ENCODE measurements at regions not wholly inside any gene's neighbourhood (a gene's known extent, or its start where the extent isn't known, plus 50 kb on each side); places are given as distances from the start of the nearest gene placed in this dataset.

DNA sequence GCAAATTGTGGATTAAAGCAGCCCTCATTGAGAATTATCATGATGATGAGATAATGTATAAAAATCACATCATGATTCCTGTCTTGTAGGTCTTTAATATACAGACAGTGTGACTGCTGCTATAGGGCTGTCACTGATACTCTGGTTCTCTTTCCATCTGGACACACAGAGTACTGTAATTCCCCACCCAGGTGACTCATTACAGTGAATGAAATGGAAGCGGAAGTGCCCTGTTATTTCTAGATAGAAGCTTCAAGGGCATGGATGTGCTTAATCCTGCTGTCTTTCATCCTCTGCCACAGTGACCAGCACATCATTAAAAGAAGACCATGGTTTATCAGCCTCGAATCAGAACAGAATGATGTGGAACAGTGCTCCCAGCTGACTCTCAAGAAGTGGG is 1234.0 kb downstream of the SORCS3 start:
- in situ Hi-C loops (cut with HindIII; ENCODE audit: low pct_unique_long_range_greater_than_20kb, low sequenced_read_pairs) = no loop called here
- TF ChIP-seq JUND (IDR thresholded peaks at IDR 0.05; ENCODE audit: low read depth) = no peak
- DNase-seq (ENCODE audit: low read depth in 1 of 2, low spot score in 1 of 2) = no peak

DNA sequence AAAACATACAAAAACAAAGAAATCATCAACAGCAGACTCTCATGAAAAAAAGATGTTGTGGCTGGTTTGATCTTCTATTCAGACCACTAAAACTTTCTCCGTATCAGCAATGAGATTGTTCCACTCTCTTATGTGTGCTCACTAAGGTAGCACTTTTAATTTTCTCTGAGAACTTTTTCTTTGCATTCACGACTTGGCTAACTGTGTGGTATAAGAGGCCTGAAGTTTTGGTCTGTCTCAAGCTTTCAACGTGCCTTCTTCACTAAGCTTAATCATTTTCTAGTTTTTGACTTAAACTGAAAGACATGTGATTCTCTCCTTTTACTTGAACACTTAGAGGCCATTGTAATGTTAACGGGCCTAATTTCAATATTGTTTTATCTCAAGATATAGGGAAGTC is 1231.6 kb downstream of the SORCS3 start:
- no peak for TF ChIP-seq JUND (IDR thresholded peaks at IDR 0.05; ENCODE audit: low read depth)
- in situ Hi-C loops (cut with HindIII; ENCODE audit: low pct_unique_long_range_greater_than_20kb, low sequenced_read_pairs) = no loop called here
- DNase-seq (ENCODE audit: low read depth in 1 of 2, low spot score in 1 of 2) = no peak

DNA sequence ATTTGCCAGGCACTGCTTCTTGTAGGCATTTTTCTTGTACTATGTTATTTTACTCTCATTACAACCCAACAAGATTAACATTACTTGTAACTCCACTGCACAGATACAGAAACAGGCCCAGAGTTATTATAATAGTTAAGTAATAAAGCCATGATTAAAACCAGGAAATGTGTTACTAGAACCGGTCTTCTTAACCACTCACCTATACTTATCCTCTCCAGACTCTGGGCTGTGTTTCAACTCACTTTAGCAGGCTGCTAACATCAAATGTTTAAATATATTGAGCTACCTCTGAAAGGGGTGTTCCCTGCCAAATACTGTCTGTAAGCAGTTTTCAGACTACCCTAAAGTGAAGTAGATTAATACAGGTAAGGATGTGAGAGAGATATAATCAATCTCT is 1227.8 kb downstream of the SORCS3 start:
- DNase-seq (ENCODE audit: low read depth in 1 of 2, low spot score in 1 of 2) = no peak
- TF ChIP-seq JUND (IDR thresholded peaks at IDR 0.05; ENCODE audit: low read depth) = no peak
- in situ Hi-C loops (cut with HindIII; ENCODE audit: low pct_unique_long_range_greater_than_20kb, low sequenced_read_pairs) = no loop called here

DNA sequence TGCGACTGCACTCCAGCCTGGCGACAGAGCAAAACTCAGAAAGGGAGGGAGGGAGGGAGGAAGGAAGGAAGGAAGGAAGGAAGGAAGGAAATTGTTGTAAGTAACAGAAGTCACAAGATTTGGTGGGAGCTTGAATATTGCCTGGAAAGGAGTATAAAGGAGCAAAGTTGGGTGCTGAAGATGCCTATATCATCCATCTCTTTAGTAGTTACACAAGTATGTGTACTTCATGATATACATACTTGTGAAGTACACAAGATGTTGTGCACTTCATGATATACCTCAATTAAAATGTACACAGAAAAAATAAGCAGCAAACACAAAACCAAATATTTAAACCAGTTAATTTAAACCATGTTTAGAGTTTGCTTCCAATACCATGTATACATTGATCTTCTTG is 1223.8 kb downstream of the SORCS3 start:
- no peak for TF ChIP-seq JUND (IDR thresholded peaks at IDR 0.05; ENCODE audit: low read depth)
- DNase-seq (ENCODE audit: low read depth in 1 of 2, low spot score in 1 of 2) = no peak
- in situ Hi-C loops (cut with HindIII; ENCODE audit: low pct_unique_long_range_greater_than_20kb, low sequenced_read_pairs) = no loop called here

DNA sequence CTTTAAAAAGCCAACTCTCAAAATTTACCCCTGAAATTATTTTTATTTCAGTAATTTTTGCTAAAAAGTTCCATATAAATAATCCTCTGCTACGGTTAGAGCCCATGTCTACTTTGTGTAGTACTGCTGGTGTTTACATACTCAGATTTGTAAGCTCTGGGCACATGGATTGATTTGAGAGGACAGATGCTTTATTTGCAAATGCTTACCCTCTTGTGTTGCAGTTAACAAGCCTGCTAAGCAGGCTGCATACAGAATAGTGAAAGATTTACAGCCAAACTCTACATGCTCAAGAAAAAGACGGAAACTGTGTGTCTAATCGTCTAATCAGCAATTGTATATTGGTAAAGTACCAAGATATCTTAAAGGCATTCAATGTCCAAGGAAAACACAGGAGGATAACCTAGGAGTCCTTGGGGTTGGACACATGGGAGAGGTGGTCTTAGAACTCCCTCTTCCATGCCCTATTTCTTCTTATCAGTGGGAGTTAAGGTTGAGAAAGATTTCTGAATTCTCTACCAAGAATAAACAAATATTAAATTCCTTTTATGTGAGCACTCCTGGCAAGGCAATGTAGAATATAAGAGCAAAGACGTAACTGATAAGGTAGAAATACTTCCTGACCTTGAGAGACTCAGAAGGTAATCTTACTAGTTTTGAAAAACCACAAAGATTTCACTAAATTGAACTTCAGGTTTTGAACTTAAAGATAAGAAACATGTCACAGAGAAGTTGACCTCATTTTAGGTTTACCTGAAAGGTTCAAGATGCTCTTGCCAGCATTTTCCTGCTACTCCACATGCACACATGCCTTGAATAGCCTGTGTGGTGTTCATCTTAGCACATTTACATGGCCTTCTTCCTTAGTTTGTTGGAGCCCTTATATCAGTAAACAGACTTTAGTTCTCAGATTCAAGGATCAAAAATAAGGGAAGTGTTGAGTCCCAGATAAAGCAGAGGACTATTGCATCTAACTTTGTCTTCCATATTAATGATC is 1216.5 kb downstream of the SORCS3 start:
- in situ Hi-C loops (cut with HindIII; ENCODE audit: low pct_unique_long_range_greater_than_20kb, low sequenced_read_pairs) = no loop called here
- DNase-seq (ENCODE audit: low read depth in 1 of 2, low spot score in 1 of 2) = no peak

DNA sequence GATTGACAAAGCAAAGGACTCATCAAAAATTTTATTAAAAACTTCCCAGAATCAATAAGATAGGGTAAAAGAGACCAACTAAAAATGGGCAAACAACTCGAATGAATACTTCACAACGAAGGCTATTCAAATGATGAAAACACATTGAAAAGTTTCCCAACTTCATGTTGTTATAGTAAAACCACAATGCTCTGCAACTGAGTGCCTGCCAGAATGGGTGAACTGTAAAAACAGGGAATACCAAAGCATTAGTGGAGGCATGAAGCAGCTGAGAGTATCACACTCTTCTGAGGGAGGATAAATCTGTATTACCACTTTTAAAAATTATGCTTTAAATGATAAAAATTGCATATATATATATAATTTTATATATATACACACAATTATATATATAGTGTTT is 1214.7 kb downstream of the SORCS3 start:
- in situ Hi-C loops (cut with HindIII; ENCODE audit: low pct_unique_long_range_greater_than_20kb, low sequenced_read_pairs) = no loop called here
- no peak for TF ChIP-seq JUND (IDR thresholded peaks at IDR 0.05; ENCODE audit: low read depth)
- no peak for DNase-seq (ENCODE audit: low read depth in 1 of 2, low spot score in 1 of 2)

More for the DNA sequence above, 1216.5 kb downstream of the SORCS3 start:
- TF ChIP-seq JUND (IDR thresholded peaks at IDR 0.05; ENCODE audit: low read depth) = no peak

DNA sequence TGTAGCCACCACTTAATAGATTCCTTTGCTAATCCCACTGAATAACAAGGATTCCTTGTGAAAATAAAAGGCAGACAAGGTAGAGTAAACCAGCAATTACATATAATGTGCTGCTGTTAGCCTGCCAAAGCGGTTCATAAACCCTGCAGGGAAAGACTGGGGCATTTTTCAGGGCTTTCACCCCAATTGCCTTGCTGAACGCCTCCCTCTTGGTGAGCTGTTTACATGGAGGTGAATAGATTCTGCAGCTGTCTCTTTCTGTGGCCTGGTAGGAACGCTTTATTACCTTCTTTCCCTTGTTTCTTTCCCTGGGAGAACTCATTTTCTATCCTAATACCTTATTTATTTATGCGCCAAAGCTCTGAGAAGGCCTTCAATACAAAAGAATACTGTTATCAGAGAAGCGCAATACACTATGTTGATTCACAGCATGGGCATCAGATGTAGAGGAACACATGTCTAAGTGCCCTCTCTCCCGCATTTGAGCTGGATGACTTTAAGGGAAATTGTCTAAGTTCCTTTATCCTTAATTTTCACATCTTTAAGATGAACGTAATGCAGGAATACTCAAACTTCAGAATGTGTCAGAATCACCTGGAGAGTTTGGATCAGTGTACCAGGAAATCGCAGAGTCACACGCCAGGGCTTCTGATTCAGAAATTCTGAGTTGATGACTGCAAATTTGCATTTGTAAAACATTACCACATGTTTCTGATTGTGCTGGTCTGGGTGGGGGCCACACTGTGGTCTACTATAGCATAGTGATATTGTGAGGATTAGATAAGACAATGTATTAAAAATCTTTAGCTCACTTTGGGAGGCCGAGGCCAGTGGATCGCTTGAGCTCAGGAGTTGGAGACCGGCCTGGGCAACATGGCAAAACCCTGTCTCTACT is 1203.8 kb downstream of the SORCS3 start:
- in situ Hi-C loops (cut with HindIII; ENCODE audit: low pct_unique_long_range_greater_than_20kb, low sequenced_read_pairs) = no loop called here
- DNase-seq (ENCODE audit: low read depth in 1 of 2, low spot score in 1 of 2) = no peak
- no peak for TF ChIP-seq JUND (IDR thresholded peaks at IDR 0.05; ENCODE audit: low read depth)

DNA sequence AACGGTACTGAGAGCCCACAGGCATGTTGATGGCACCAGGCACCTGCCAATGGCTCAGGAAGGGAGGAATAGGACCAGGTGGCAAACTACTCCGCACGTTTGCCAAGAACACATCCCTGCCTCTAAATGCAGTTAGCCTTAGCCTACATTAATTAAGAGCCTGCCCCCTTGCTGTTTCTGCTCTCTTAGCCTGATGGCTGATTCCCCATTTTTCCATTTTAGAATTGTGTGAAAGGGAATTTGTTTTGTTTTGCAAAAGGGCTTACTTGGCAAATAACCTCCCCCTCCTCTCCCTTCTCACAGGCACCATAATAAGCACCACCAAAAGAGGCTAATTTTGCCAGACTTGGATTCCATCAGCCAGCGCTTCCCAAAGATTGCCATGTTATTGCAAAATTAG is 1203.2 kb downstream of the SORCS3 start:
- no peak for TF ChIP-seq JUND (IDR thresholded peaks at IDR 0.05; ENCODE audit: low read depth)
- DNase-seq (ENCODE audit: low read depth in 1 of 2, low spot score in 1 of 2) = no peak
- in situ Hi-C loops (cut with HindIII; ENCODE audit: low pct_unique_long_range_greater_than_20kb, low sequenced_read_pairs) = no loop called here

DNA sequence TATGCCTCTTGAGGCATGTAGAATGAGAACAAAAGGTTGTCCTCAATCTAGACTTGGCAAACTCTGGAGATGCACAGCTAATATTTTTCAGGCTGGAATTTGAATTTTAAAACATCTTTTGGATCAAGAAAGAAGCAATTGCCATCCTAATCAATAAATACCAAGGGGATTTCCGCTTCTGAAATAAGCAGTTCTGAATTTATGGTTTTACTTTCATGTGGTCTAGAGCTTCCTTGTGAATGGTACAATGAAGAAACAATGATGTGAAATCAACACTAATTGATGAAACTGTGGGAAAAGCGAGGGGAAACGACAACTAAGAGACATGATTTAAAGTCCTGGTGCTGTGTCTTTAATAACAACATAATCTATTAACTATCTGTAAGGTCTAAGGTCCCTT is 1202.7 kb downstream of the SORCS3 start:
- TF ChIP-seq JUND (IDR thresholded peaks at IDR 0.05; ENCODE audit: low read depth) = no peak
- no peak for DNase-seq (ENCODE audit: low read depth in 1 of 2, low spot score in 1 of 2)
- in situ Hi-C loops (cut with HindIII; ENCODE audit: low pct_unique_long_range_greater_than_20kb, low sequenced_read_pairs) = no loop called here

DNA sequence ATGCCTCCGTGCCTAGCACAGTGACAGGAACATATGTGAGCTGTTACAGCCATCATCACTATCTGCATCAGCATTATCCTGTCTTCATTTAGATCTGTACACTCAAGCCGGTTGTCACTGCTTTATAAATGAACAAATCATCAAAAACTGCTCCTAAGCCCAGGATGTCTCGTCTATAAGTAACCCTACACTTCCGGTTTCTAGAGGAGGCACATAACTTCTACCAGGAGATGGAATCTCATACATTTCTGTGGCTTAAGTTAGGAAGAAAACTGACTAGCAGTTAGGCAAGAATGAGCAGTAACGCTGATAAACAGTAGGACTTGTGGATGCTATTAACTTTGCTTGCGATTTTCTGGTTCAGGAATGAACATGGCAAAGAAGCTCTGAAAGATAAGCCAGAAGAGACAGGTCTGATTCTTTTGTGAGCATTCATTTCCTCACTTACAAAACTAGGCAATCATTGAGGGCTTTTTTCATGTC is 1199.2 kb downstream of the SORCS3 start:
- TF ChIP-seq JUND (IDR thresholded peaks at IDR 0.05; ENCODE audit: low read depth) = no peak
- in situ Hi-C loops (cut with HindIII; ENCODE audit: low pct_unique_long_range_greater_than_20kb, low sequenced_read_pairs) = no loop called here
- DNase-seq (ENCODE audit: low read depth in 1 of 2, low spot score in 1 of 2) = no peak

DNA sequence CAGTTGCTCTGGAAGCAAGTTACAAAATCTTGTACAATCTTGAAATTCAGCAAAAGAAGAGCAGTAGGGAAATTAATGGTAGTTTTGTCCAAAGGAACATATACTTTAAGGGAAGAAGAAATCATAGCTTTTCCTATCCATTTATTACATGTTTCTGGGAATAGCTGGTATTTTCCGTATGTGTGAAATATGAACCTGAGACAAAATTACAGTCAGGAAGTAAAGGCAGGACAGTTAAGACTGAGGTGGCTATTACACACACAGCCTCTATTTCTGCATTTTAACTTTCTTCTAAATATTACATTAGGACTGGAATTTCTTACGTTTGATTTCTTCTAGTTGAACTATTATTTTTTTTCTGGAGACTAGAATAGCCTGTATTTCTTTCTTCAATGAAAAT is 1197.3 kb downstream of the SORCS3 start:
- no peak for DNase-seq (ENCODE audit: low read depth in 1 of 2, low spot score in 1 of 2)
- TF ChIP-seq JUND (IDR thresholded peaks at IDR 0.05; ENCODE audit: low read depth) = no peak
- in situ Hi-C loops (cut with HindIII; ENCODE audit: low pct_unique_long_range_greater_than_20kb, low sequenced_read_pairs) = no loop called here

DNA sequence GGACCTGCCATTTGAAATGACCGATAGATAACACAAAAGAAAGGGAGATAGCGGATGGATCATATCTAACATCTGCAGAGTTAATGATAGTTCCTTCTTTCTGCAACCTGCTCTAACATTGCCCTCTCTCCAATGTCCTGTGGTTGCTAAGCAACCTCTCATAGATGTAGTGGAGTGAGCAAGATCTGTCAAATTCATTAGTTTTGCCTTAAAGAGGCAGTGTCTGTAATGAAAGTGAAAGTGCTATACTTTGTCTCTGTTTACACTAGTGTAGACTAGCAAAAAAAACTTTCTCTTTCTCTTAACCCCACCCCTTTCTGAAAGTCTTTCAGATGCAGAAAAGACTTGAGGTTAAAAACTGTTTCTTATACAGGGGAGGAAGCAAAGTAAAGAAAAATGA is 1196.9 kb downstream of the SORCS3 start:
- no peak for DNase-seq (ENCODE audit: low read depth in 1 of 2, low spot score in 1 of 2)
- in situ Hi-C loops (cut with HindIII; ENCODE audit: low pct_unique_long_range_greater_than_20kb, low sequenced_read_pairs) = no loop called here

More for the DNA sequence above, 1196.9 kb downstream of the SORCS3 start:
- TF ChIP-seq JUND (IDR thresholded peaks at IDR 0.05; ENCODE audit: low read depth) = no peak

Measured in T47D (cell line).